Stomach (tissue), 8 donors: ENCODE measurements at regions not wholly inside any gene's neighbourhood (a gene's known extent, or its start where the extent isn't known, plus 50 kb on each side); places are given as distances from the start of the nearest gene placed in this dataset.

ENCODE experiments used
- DNase-seq, 2 donors: peaks; one replicate each; pipeline versions ENCODE4 v3.0.0 to v3.0.0-alpha.2; 2013 to 2019
- H3K27ac ChIP-seq, 5 donors: fragments of 200-600 bp in 4 of 5; sonication (generic) in 4 of 5; one replicate each; pipeline ENCODE4 v1.5.1; 2013 to 2019; ENCODE audit warnings: mild to moderate bottlenecking in 1 of 5, moderate library complexity in 1 of 5
- H3K27me3 ChIP-seq, 3 donors: fragments of 200-600 bp; sonication (generic); one replicate each; pipeline ENCODE4 v1.5.1; 2017 to 2019; ENCODE audit warnings: mixed run types in 1 of 3
- H3K36me3 ChIP-seq, 4 donors: fragments of 200-600 bp; sonication (generic); 1 replicate in 3 of 4; 2 replicates in 1 of 4; pipeline ENCODE4 v1.5.1; 2016 to 2019
- H3K4me1 ChIP-seq, 4 donors: fragments of 200-600 bp; sonication (generic); one replicate each; pipeline ENCODE4 v1.5.1; 2016 to 2019
- H3K4me3 ChIP-seq, 4 donors: fragments of 200-600 bp; sonication (generic) in 3 of 4; one replicate each; pipeline ENCODE4 v1.5.1; 2016 to 2019; ENCODE audit warnings: mild to moderate bottlenecking in 1 of 4
- H3K9me3 ChIP-seq, 4 donors: fragments of 200-600 bp; sonication (generic); one replicate each; pipeline ENCODE4 v1.5.1; 2016 to 2019
- CTCF ChIP-seq, 7 experiments: fragments of 450-650 bp in 4 of 7; fragments of 200-600 bp in 3 of 7; sonication (generic) in 3 of 7; IDR thresholded peaks; one replicate each; pipeline ENCODE4 v1.5.1; 2016 to 2019; ENCODE audit warnings: antibody characterized with exemption in 7 of 7, control low read depth in 2 of 7, mild to moderate bottlenecking in 1 of 7
- EP300 ChIP-seq: sonication (generic); formaldehyde crosslinking; IDR thresholded peaks from one replicate; pipeline ENCODE4 v1.6.1; 2017; ENCODE audit warnings: antibody characterized with exemption
- POLR2A ChIP-seq, 4 donors: fragments of 450-650 bp; IDR thresholded peaks; one replicate each; pipeline ENCODE4 v1.6.1; 2016; ENCODE audit warnings: antibody characterized with exemption in 4 of 4, control low read depth in 2 of 4, mild to moderate bottlenecking in 1 of 4, moderate library complexity in 1 of 4
- POLR2AphosphoS5 ChIP-seq, 3 donors: sonication (generic); formaldehyde crosslinking; IDR thresholded peaks; one replicate each; pipeline ENCODE4 v1.6.1; 2016; ENCODE audit warnings: antibody characterized with exemption in 3 of 3
- WGBS, 5 donors: extraction: QIAGEN DNeasy Blood & Tissue Kit in 3 of 5; methylation state at CpG; one replicate each; pipeline versions ENCODE4 v1.1.5 to v1.1.7; 2013 to 2018; 5-methylcytosine and 5-hydroxymethylcytosine counted together
- intact Hi-C: fragments of 100-400 bp; cut with DNase I; formaldehyde crosslinking; loops from one replicate; pipeline ENCODE4 v1.15.1; 2023; ENCODE audit warnings: low total_unique reads
- donor health status: healthy with polysubstance abuse.
- donor health status: Bipolar disorder and iron deficiency.
- donor health status: healthy.

- no peaks in the 10 kb centered on the region for H3K36me3 ChIP-seq
- peaks cover 8 to 31% (median 19%) of the 10 kb centered on the region in 4 donors for H3K4me1 ChIP-seq
- H3K9me3 ChIP-seq, result no peaks in the 10 kb centered on the region
- DNase-seq, result peak in 1 of 2 donors; percentile 81
- no peak overlapping the region for H3K27ac ChIP-seq
- no peaks in the 10 kb centered on the region for H3K27me3 ChIP-seq
- no peak overlapping the region for H3K4me3 ChIP-seq
- TF ChIP-seq EP300 (no peak), POLR2A (IDR thresholded peaks at IDR 0.05) (no peak), CTCF (IDR thresholded peaks at IDR 0.05) (no peak), POLR2AphosphoS5 (IDR thresholded peaks at IDR 0.05) (no peak)
- WGBS, 5 donors, result 59 to 85% (median 74%) methylated on average over 7 to 8 of the region's 8 CpGs
- intact Hi-C loops, result no loop called here
These were observed 88.3 kb downstream of the IRF2BPL start for GRCh38 chr14:76940021-76940760.

- H3K9me3 ChIP-seq, result no peaks in the 10 kb centered on the region
- 80 to 87% (median 85%) methylated on average over 10 of the region's 10 CpGs for WGBS, 5 donors
- intact Hi-C loops, result no loop called here
- H3K27me3 ChIP-seq, result no peaks in the 10 kb centered on the region
- no peak overlapping the region for H3K4me3 ChIP-seq
- peaks cover 8 to 31% (median 19%) of the 10 kb centered on the region in 4 donors for H3K4me1 ChIP-seq
- DNase-seq, result no peak
- H3K36me3 ChIP-seq, result no peaks in the 10 kb centered on the region
- TF ChIP-seq CTCF (IDR thresholded peaks at IDR 0.05) (no peak), EP300 (no peak), POLR2A (IDR thresholded peaks at IDR 0.05) (no peak), POLR2AphosphoS5 (IDR thresholded peaks at IDR 0.05) (no peak)
- no peak overlapping the region for H3K27ac ChIP-seq
These were observed 89.3 kb downstream of the IRF2BPL start for GRCh38 chr14:76939015-76939742.

- Histone ChIP-seq H3K27ac (peak overlapping the region in 4 of 5 donors; percentile 14 to 56 (median 53)), H3K4me3 (no peak overlapping the region), H3K9me3 (no peaks in the 10 kb centered on the region), H3K4me1 (peaks cover 8 to 31% (median 19%) of the 10 kb centered on the region in 4 donors), H3K27me3 (no peaks in the 10 kb centered on the region), H3K36me3 (no peaks in the 10 kb centered on the region)
- intact Hi-C loops, result no loop called here
- no peak for TF ChIP-seq EP300
- no peak for TF ChIP-seq POLR2AphosphoS5 (IDR thresholded peaks at IDR 0.05)
- TF ChIP-seq CTCF (IDR thresholded peaks at IDR 0.05), result no peak
- no peak for TF ChIP-seq POLR2A (IDR thresholded peaks at IDR 0.05)
- WGBS, 5 donors, result 75 to 87% (median 80%) methylated on average over 3 of the region's 3 CpGs
- no peak for DNase-seq
These were observed 90.4 kb downstream of the IRF2BPL start for GRCh38 chr14:76938092-76938500.

GRCh38 chr14:76937181-76938091 is 91.1 kb downstream of the IRF2BPL start:
- intact Hi-C loops, result no loop called here
- Histone ChIP-seq H3K4me3 (no peak overlapping the region), H3K4me1 (peaks cover 8 to 31% (median 19%) of the 10 kb centered on the region in 4 donors), H3K27me3 (no peaks in the 10 kb centered on the region), H3K27ac (peak overlapping the region in 4 of 5 donors; percentile 14 to 56 (median 53)), H3K9me3 (no peaks in the 10 kb centered on the region), H3K36me3 (no peaks in the 10 kb centered on the region)
- 40 to 57% (median 47%) methylated on average over 12 to 15 of the region's 15 CpGs for WGBS, 5 donors
- peak; percentile 39 to 95 for DNase-seq
- no peak for TF ChIP-seq CTCF (IDR thresholded peaks at IDR 0.05)
- TF ChIP-seq EP300, result no peak
- no peak for TF ChIP-seq POLR2A (IDR thresholded peaks at IDR 0.05)
- TF ChIP-seq POLR2AphosphoS5 (IDR thresholded peaks at IDR 0.05), result peak in 1 of 3 donors; percentile 14
